IMR-90 (cell line): ENCODE measurements at regions not wholly inside any gene's neighbourhood (a gene's known extent, or its start where the extent isn't known, plus 50 kb on each side); places are given as distances from the start of the nearest gene placed in this dataset.

Experiments used
- ATAC-seq: fragments of 200-7000 bp; cut with Tn5 transposase; 2 replicates; pipeline ENCODE4 v1.9.1; 2020; ENCODE audit warnings: low read depth, mild to moderate bottlenecking, moderate library complexity
- BruUV-seq: library from RNA; stranded (reverse); fragments of 400-500 nt; replicated peaks from 2 replicates; lab custom pipeline; 2021; lab: Mats Ljungman, UMichigan
- CTCF ChIA-PET: fragments of 300-600 bp; formaldehyde crosslinking; extraction: SDS; loops from one replicate; lab custom pipeline; 2021; ENCODE audit warnings: antibody characterized with exemption; lab: Yijun Ruan, JAX
- POLR2A ChIA-PET: fragments of 300-600 bp; sonication (Branson Sonifier 250); formaldehyde crosslinking; loops from one replicate; lab custom pipeline; 2022; ENCODE audit warnings: antibody characterized with exemption; ENCODE audit not compliant: unreplicated experiment; lab: Charles Lee
- DNase-seq: peaks from one replicate; pipeline ENCODE4 v3.0.0; 2013
- H2AFZ ChIP-seq: replicated peaks from 2 replicates; pipeline ENCODE3; 2013; ENCODE audit warnings: low read length, mild to moderate bottlenecking; ENCODE audit not compliant: poor library complexity
- H2AK5ac ChIP-seq: 2 replicates; pipeline ENCODE4 v1.6.1; 2013; ENCODE audit warnings: low read depth, low read length, inconsistent platforms
- H2AK9ac ChIP-seq: replicated peaks from 2 replicates; pipeline ENCODE3; 2013; ENCODE audit warnings: mild to moderate bottlenecking, low read depth, low read length, moderate library complexity; ENCODE audit not compliant: poor library complexity
- H2BK120ac ChIP-seq: 2 replicates; pipeline ENCODE4 v1.6.1; 2013; ENCODE audit warnings: low read depth, low read length, inconsistent platforms
- H2BK15ac ChIP-seq: 3 replicates; pipeline ENCODE4 v1.6.1; 2013; ENCODE audit warnings: low read depth, low read length, inconsistent platforms
- H2BK20ac ChIP-seq: 2 replicates; pipeline ENCODE4 v1.6.1; 2013; ENCODE audit warnings: low read depth, mild to moderate bottlenecking, inconsistent platforms, low read length, moderate library complexity
- H2BK5ac ChIP-seq: 2 replicates; pipeline ENCODE4 v1.6.1; 2013; ENCODE audit warnings: mild to moderate bottlenecking, low read depth, low read length, inconsistent platforms; ENCODE audit not compliant: poor library complexity, severe bottlenecking
- H3K14ac ChIP-seq: replicated peaks from 2 replicates; pipeline ENCODE4 v1.6.1; 2013; ENCODE audit warnings: low read depth, low read length, inconsistent platforms
- H3K18ac ChIP-seq: 2 replicates; pipeline ENCODE4 v1.6.1; 2013; ENCODE audit warnings: low read depth, low read length, control low read depth
- H3K23ac ChIP-seq: 2 replicates; pipeline ENCODE4 v1.6.1; 2013; ENCODE audit warnings: low read depth, low read length, inconsistent platforms
- H3K27ac ChIP-seq: 2 replicates; pipeline ENCODE4 v1.5.1; 2013; ENCODE audit warnings: mild to moderate bottlenecking, control low read depth, low read length; ENCODE audit not compliant: insufficient read depth
- H3K27me3 ChIP-seq: 2 replicates; pipeline ENCODE4 v1.6.1; 2013; ENCODE audit warnings: low read length; ENCODE audit not compliant: control insufficient read depth, insufficient read depth
- H3K36me3 ChIP-seq: 2 replicates; pipeline ENCODE4 v1.6.1; 2013; ENCODE audit warnings: low read length, mixed read lengths; ENCODE audit not compliant: control insufficient read depth, insufficient read depth
- H3K4ac ChIP-seq: 2 replicates; pipeline ENCODE4 v1.6.1; 2013; ENCODE audit warnings: low read depth, low read length, inconsistent platforms
- H3K4me1 ChIP-seq: 2 replicates; pipeline ENCODE4 v1.6.1; 2013; ENCODE audit warnings: low read length, mixed read lengths; ENCODE audit not compliant: control insufficient read depth, insufficient read depth
- H3K4me2 ChIP-seq: 2 replicates; pipeline ENCODE4 v1.6.1; 2013; ENCODE audit warnings: low read depth, mild to moderate bottlenecking, control low read depth, low read length, moderate library complexity
- H3K4me3 ChIP-seq: 2 replicates; pipeline ENCODE4 v1.5.1; 2013; ENCODE audit warnings: low read depth, mild to moderate bottlenecking, control low read depth, low read length, moderate library complexity; ENCODE audit not compliant: insufficient read depth
- H3K56ac ChIP-seq: 2 replicates; pipeline ENCODE4 v1.6.1; 2013; ENCODE audit warnings: low read length, inconsistent platforms; ENCODE audit not compliant: insufficient read depth; ENCODE audit errors: extremely low read depth
- H3K79me1 ChIP-seq, 2 experiments: 2 replicates each; pipeline ENCODE4 v1.6.1; 2013; ENCODE audit warnings: low read length in 2 of 2, inconsistent platforms in 1 of 2, low read depth in 1 of 2
- H3K9ac ChIP-seq: 2 replicates; pipeline ENCODE4 v1.6.1; 2013; ENCODE audit warnings: low read depth, low read length, control low read depth
- H3K9me1 ChIP-seq: 2 replicates; pipeline ENCODE4 v1.6.1; 2013; ENCODE audit warnings: low read length, inconsistent platforms; ENCODE audit not compliant: insufficient read depth
- H3K9me3 ChIP-seq: 2 replicates; pipeline ENCODE4 v1.6.1; 2013; ENCODE audit warnings: low read length; ENCODE audit not compliant: control insufficient read depth, insufficient read depth
- H4K20me1 ChIP-seq: 2 replicates; pipeline ENCODE4 v1.6.1; 2013; ENCODE audit warnings: low read length, inconsistent platforms; ENCODE audit not compliant: insufficient read depth
- H4K5ac ChIP-seq: 2 replicates; pipeline ENCODE4 v1.6.1; 2013; ENCODE audit warnings: mild to moderate bottlenecking, low read depth, low read length, control low read depth
- H4K8ac ChIP-seq, 2 experiments: 2 replicates each; pipeline ENCODE4 v1.6.1; 2013; ENCODE audit warnings: low read depth in 2 of 2, low read length in 2 of 2, control low read depth in 1 of 2, inconsistent platforms in 1 of 2
- H4K91ac ChIP-seq: 2 replicates; pipeline ENCODE4 v1.6.1; 2013; ENCODE audit warnings: low read depth, low read length, inconsistent platforms; ENCODE audit not compliant: insufficient read depth
- CEBPB ChIP-seq: IDR thresholded peaks from 2 replicates; pipeline ENCODE4 v1.6.1; 2012; ENCODE audit warnings: low read depth, low read length, improper control_type of control experiment
- CHD1 ChIP-seq: IDR thresholded peaks from 2 replicates; pipeline ENCODE4 v1.6.1; 2012; ENCODE audit warnings: low read depth, low read length, improper control_type of control experiment
- CTCF ChIP-seq: conservative IDR thresholded peaks from 2 replicates; pipeline ENCODE4 v1.5.1; 2012; ENCODE audit warnings: mild to moderate bottlenecking, low read depth, low read length, improper control_type of control experiment
- ELK1 ChIP-seq: fragments of 150-350 bp; IDR thresholded peaks from 2 replicates; pipeline ENCODE4 v1.6.1; 2016; ENCODE audit warnings: low read depth, mild to moderate bottlenecking, low read length, moderate library complexity, borderline replicate concordance
- MXI1 ChIP-seq: IDR thresholded peaks from 2 replicates; pipeline ENCODE4 v1.6.1; 2012; ENCODE audit warnings: low read depth, mild to moderate bottlenecking, low read length, moderate library complexity, borderline replicate concordance
- RCOR1 ChIP-seq: IDR thresholded peaks from 2 replicates; pipeline ENCODE4 v1.6.1; 2012; ENCODE audit warnings: mild to moderate bottlenecking, low read length, improper control_type of control experiment; ENCODE audit not compliant: insufficient replicate concordance
- dilution Hi-C: fragments of 300-500 bp; cut with HindIII; formaldehyde crosslinking; loops from one replicate; pipeline ENCODE4 v1.14.3; 2018; ENCODE audit warnings: low sequenced_read_pairs; ENCODE audit not compliant: unreplicated experiment
- in situ Hi-C: fragments of 300-500 bp; cut with MboI; formaldehyde crosslinking; loops from 3 replicates; pipeline ENCODE4 v1.14.3; 2019; ENCODE audit warnings: low sequenced_read_pairs, inconsistent platforms, mixed read lengths
- intact Hi-C: fragments of 100-400 bp; cut with micrococcal nuclease; formaldehyde crosslinking; loops from 2 replicates; pipeline ENCODE4 v1.10.0; 2022

- Histone ChIP-seq H3K27me3 (no peaks in the 10 kb centered on the region), H4K8ac (no peak overlapping the region), H3K27ac (no peak overlapping the region), H3K79me1 (no peaks in the 10 kb centered on the region), H2AK9ac (no peak overlapping the region), H4K20me1 (no peaks in the 10 kb centered on the region), H2BK120ac (no peak overlapping the region), H3K4me1 (no peaks in the 10 kb centered on the region; the same call in 1 of the 2 replicates), H3K4me3 (no peak overlapping the region), H4K91ac (no peak overlapping the region), H2BK20ac (0 out of 2 replicates have a peak overlapping the region, but pooled peaks have one; percentile 3), H2BK15ac (no peak overlapping the region), H3K9me1 (no peaks in the 10 kb centered on the region), H3K56ac (no peak overlapping the region), H2BK5ac (no peak overlapping the region), H3K36me3 (no peaks in the 10 kb centered on the region), H3K23ac (no peak overlapping the region), H3K14ac (no peak overlapping the region), H4K5ac (no peak overlapping the region; the same call in 1 of the 2 replicates), H3K4me2 (no peak overlapping the region), H3K9ac (no peak overlapping the region), H3K9me3 (no peaks in the 10 kb centered on the region), H3K18ac (peak overlapping the region; percentile 62; the same call in 1 of the 2 replicates), H3K4ac (no peak overlapping the region), H2AFZ (no peak overlapping the region), H2AK5ac (no peak overlapping the region)
- TF ChIP-seq CHD1 (no peak), MXI1 (no peak), CEBPB (peak; percentile 60), RCOR1 (no peak), ELK1 (no peak), CTCF (no peak)
- BruUV-seq: no TSS peak
- dilution Hi-C loops: no loop called here
- ATAC-seq (no peak), DNase-seq (peak; percentile 43)
- intact Hi-C loops: no loop called here
- ChIA-PET POLR2A (no interaction called here), CTCF (no interaction called here)
- in situ Hi-C loops: no loop called here
These were observed 72.6 kb upstream of the STXBP5 start for GRCh38 chr6:147131532-147132128.
